Transverse colon (tissue), 4 donors: ENCODE measurements at regions not wholly inside any gene's neighbourhood (a gene's known extent, or its start where the extent isn't known, plus 50 kb on each side); places are given as distances from the start of the nearest gene placed in this dataset.
"Not testable (repeated sequence)": the region's sequence is repeated elsewhere in the genome, so short reads cannot be mapped to it uniquely, and the experiment has no call there.

Experiments
- DNase-seq: peaks from one replicate; pipeline ENCODE4 v3.0.0-alpha.2; 2019
- H3K27ac ChIP-seq, 4 donors: fragments of 200-600 bp; sonication (generic); 2 replicates each; pipeline ENCODE4 v1.5.1; 2016 to 2018; ENCODE audit warnings: inconsistent platforms in 4 of 4
- H3K27me3 ChIP-seq: fragments of 200-600 bp; sonication (generic); 2 replicates; pipeline ENCODE4 v1.5.1; 2017; ENCODE audit warnings: inconsistent platforms
- H3K36me3 ChIP-seq, 4 donors: fragments of 200-600 bp; sonication (generic); 2 replicates each; pipeline ENCODE4 v1.5.1; 2017 to 2019; ENCODE audit warnings: inconsistent platforms in 4 of 4
- H3K4me1 ChIP-seq, 4 donors: fragments of 200-600 bp; sonication (generic); 2 replicates each; pipeline ENCODE4 v1.5.1; 2017 to 2020; ENCODE audit warnings: inconsistent platforms in 4 of 4
- H3K4me3 ChIP-seq, 4 donors: fragments of 200-600 bp; sonication (generic); 1 replicate in 1 of 4; 2 replicates in 3 of 4; pipeline versions ENCODE4 v1.5.1 to v1.6.1; 2017 to 2019; ENCODE audit warnings: inconsistent platforms in 4 of 4
- H3K9me3 ChIP-seq, 2 donors: fragments of 200-600 bp; sonication (generic); 2 replicates each; pipeline ENCODE4 v1.5.1; 2017 to 2019; ENCODE audit warnings: inconsistent platforms in 2 of 2
- CTCF ChIP-seq, 5 experiments: fragments of 200-600 bp in 3 of 5; fragments of 450-650 bp in 2 of 5; sonication (generic) in 3 of 5; IDR thresholded peaks; 1 replicate in 2 of 5; 2 replicates in 3 of 5; pipeline ENCODE4 v1.5.1; 2016 to 2017; ENCODE audit warnings: antibody characterized with exemption in 5 of 5, inconsistent platforms in 3 of 5, mild to moderate bottlenecking in 2 of 5, moderate library complexity in 1 of 5
- EP300 ChIP-seq: sonication (generic); formaldehyde crosslinking; IDR thresholded peaks from one replicate; pipeline ENCODE4 v1.6.1; 2017; ENCODE audit warnings: antibody characterized with exemption, low read depth
- POLR2A ChIP-seq: fragments of 450-650 bp; IDR thresholded peaks from one replicate; pipeline ENCODE4 v1.6.1; 2016; ENCODE audit warnings: antibody characterized with exemption, mild to moderate bottlenecking, moderate library complexity
- POLR2AphosphoS5 ChIP-seq, 3 donors: sonication (generic); formaldehyde crosslinking; IDR thresholded peaks; one replicate each; pipeline ENCODE4 v1.6.1; 2016; ENCODE audit warnings: antibody characterized with exemption in 3 of 3
- WGBS, 2 donors: methylation state at CpG; one replicate each; pipeline ENCODE4 v1.1.5; 2018; ENCODE audit warnings: low coverage in 1 of 2; 5-methylcytosine and 5-hydroxymethylcytosine counted together
- in situ Hi-C, 4 donors: fragments of 200-750 bp; cut with MboI; loops; one replicate each; pipeline versions ENCODE4 v1.15.0 to v1.15.1; 2017; ENCODE audit warnings: low sequenced_read_pairs in 3 of 4, low pct_ligation_motif_present in 1 of 4, low pct_unique_long_range_greater_than_20kb in 1 of 4
- intact Hi-C: fragments of 100-400 bp; cut with DNase I; formaldehyde crosslinking; loops from one replicate; pipeline ENCODE4 v1.15.1; 2023; ENCODE audit warnings: low total_unique reads

- intact Hi-C loops (no loop called here), in situ Hi-C loops (no loop called here)
- Histone ChIP-seq H3K27ac (no peak overlapping the region), H3K36me3 (no peaks in the 10 kb centered on the region), H3K9me3 (no peaks in the 10 kb centered on the region), H3K4me1 (no peaks in the 10 kb centered on the region), H3K4me3 (no peak overlapping the region), H3K27me3 (no peaks in the 10 kb centered on the region)
- TF ChIP-seq EP300 (no peak), CTCF (IDR thresholded peaks at IDR 0.05) (no peak), POLR2AphosphoS5 (IDR thresholded peaks at IDR 0.05) (no peak), POLR2A (no peak)
- WGBS, 2 donors, result 49 to 61% methylated on average over 2 of the region's 2 CpGs
- no peak for DNase-seq
These were observed 973.1 kb downstream of the SLC16A7 start for GRCh38 chr12:60568914-60569313.

GRCh38 chr12:60577607-60578006, 981.8 kb downstream of the SLC16A7 start:
- Histone ChIP-seq H3K27ac (no peak overlapping the region), H3K36me3 (no peaks in the 10 kb centered on the region), H3K4me3 (no peak overlapping the region), H3K27me3 (no peaks in the 10 kb centered on the region), H3K4me1 (no peaks in the 10 kb centered on the region), H3K9me3 (no peaks in the 10 kb centered on the region)
- in situ Hi-C loops, result no loop called here
- no peak for TF ChIP-seq CTCF (IDR thresholded peaks at IDR 0.05)
- TF ChIP-seq POLR2AphosphoS5 (IDR thresholded peaks at IDR 0.05), result no peak
- no peak for TF ChIP-seq EP300
- no peak for TF ChIP-seq POLR2A
- DNase-seq, result no peak
- WGBS, 2 donors, result 38 to 51% methylated on average over 2 to 4 of the region's 4 CpGs
- intact Hi-C loops, result no loop called here

GRCh38 chr12:60587664-60588063, 991.8 kb downstream of the SLC16A7 start:
- H3K9me3 ChIP-seq, intact Hi-C loops, H3K4me1 ChIP-seq, H3K27ac ChIP-seq, H3K27me3 ChIP-seq, H3K4me3 ChIP-seq, H3K36me3 ChIP-seq, in situ Hi-C loops, DNase-seq: not testable (repeated sequence)
- 93 to 100% methylated on average over 1 of the region's 1 CpG for WGBS, 2 donors

GRCh38 chr12:60594035-60594711, 998.3 kb downstream of the SLC16A7 start:
- no peak overlapping the region for H3K4me3 ChIP-seq
- H3K36me3 ChIP-seq, result no peaks in the 10 kb centered on the region
- no peaks in the 10 kb centered on the region for H3K9me3 ChIP-seq
- H3K27ac ChIP-seq, result no peak overlapping the region
- TF ChIP-seq CTCF (IDR thresholded peaks at IDR 0.05), result no peak
- no peak for TF ChIP-seq POLR2AphosphoS5 (IDR thresholded peaks at IDR 0.05)
- TF ChIP-seq EP300, result no peak
- TF ChIP-seq POLR2A, result no peak
- in situ Hi-C loops (no loop called here), intact Hi-C loops (no loop called here)
- H3K4me1 ChIP-seq, result no peaks in the 10 kb centered on the region
- 73 to 83% methylated on average over 5 to 12 of the region's 13 CpGs for WGBS, 2 donors
- DNase-seq, result no peak
- no peaks in the 10 kb centered on the region for H3K27me3 ChIP-seq

- no peak for TF ChIP-seq EP300
- no peak for TF ChIP-seq POLR2A
- TF ChIP-seq POLR2AphosphoS5 (IDR thresholded peaks at IDR 0.05), result no peak
- TF ChIP-seq CTCF (IDR thresholded peaks at IDR 0.05), result no peak
- no peak for DNase-seq
- 26 to 50% methylated on average over 1 of the region's 1 CpG for WGBS, 2 donors
- no peak overlapping the region for H3K4me3 ChIP-seq
- peaks cover 8 to 13% of the 10 kb centered on the region in 2 donors for H3K9me3 ChIP-seq
- in situ Hi-C loops (no loop called here), intact Hi-C loops (no loop called here)
- H3K27me3 ChIP-seq, result no peaks in the 10 kb centered on the region
- H3K27ac ChIP-seq, result no peak overlapping the region
- no peaks in the 10 kb centered on the region for H3K36me3 ChIP-seq
- H3K4me1 ChIP-seq, result no peaks in the 10 kb centered on the region
These were observed 1006.8 kb downstream of the SLC16A7 start for GRCh38 chr12:60602601-60603000.

- 53 to 64% methylated on average over 4 to 5 of the region's 5 CpGs for WGBS, 2 donors
- H3K4me1 ChIP-seq, H3K36me3 ChIP-seq, intact Hi-C loops, H3K4me3 ChIP-seq, in situ Hi-C loops, DNase-seq, H3K27me3 ChIP-seq, H3K27ac ChIP-seq: not testable (repeated sequence)
- H3K9me3 ChIP-seq, result peaks cover 8 to 13% of the 10 kb centered on the region in 2 donors
These were observed 1007.6 kb downstream of the SLC16A7 start for GRCh38 chr12:60603475-60603874.
